Cardiac fibroblast (primary cell): ENCODE measurements at regions not wholly inside any gene's neighbourhood (a gene's known extent, or its start where the extent isn't known, plus 50 kb on each side); places are given as distances from the start of the nearest gene placed in this dataset.

ENCODE experiments used
- DNase-seq, 2 donors: peaks; one replicate each; pipeline versions ENCODE4 v3.0.0 to v3.0.0-alpha.2; 2010; ENCODE audit warnings: low read depth in 2 of 2
- H3K4me3 ChIP-seq, 2 donors: replicated peaks in 1 of 2; 1 replicate in 1 of 2; 2 replicates in 1 of 2; pipeline ENCODE4 v1.5.1; 2011; ENCODE audit warnings: low read depth in 2 of 2, low read length in 2 of 2, mild to moderate bottlenecking in 2 of 2, moderate library complexity in 1 of 2
- TF ChIP-seq, protein P1 (sequence below): IDR thresholded peaks from one replicate; pipeline ENCODE4 v1.5.1; 2011; ENCODE audit warnings: low read depth, mild to moderate bottlenecking, low read length, inconsistent platforms

DNA sequence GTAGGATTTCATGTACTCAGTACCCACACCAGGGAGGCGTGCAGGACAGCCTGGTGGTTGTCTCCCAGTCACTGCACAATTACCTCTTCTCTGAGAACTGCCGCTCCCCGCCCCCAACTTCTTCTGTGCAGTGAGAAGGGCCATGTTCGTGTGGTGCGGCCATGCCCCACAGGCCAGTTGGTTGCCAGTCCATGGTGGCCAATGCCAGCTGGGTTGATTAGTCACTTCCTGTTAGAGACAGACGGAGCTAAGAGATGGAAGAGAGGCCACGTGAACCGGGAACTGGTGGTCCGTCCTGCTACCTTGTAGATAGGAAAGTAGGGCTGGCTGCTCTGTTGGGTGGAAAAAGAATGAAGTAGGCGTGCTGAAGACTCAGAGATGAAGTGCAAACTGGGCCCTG is 206.5 kb downstream of the ABCC12 start:
- no peak for DNase-seq
- TF ChIP-seq, protein P1, sequence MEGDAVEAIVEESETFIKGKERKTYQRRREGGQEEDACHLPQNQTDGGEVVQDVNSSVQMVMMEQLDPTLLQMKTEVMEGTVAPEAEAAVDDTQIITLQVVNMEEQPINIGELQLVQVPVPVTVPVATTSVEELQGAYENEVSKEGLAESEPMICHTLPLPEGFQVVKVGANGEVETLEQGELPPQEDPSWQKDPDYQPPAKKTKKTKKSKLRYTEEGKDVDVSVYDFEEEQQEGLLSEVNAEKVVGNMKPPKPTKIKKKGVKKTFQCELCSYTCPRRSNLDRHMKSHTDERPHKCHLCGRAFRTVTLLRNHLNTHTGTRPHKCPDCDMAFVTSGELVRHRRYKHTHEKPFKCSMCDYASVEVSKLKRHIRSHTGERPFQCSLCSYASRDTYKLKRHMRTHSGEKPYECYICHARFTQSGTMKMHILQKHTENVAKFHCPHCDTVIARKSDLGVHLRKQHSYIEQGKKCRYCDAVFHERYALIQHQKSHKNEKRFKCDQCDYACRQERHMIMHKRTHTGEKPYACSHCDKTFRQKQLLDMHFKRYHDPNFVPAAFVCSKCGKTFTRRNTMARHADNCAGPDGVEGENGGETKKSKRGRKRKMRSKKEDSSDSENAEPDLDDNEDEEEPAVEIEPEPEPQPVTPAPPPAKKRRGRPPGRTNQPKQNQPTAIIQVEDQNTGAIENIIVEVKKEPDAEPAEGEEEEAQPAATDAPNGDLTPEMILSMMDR, result no peak
- H3K4me3 ChIP-seq, result no peak overlapping the region

DNA sequence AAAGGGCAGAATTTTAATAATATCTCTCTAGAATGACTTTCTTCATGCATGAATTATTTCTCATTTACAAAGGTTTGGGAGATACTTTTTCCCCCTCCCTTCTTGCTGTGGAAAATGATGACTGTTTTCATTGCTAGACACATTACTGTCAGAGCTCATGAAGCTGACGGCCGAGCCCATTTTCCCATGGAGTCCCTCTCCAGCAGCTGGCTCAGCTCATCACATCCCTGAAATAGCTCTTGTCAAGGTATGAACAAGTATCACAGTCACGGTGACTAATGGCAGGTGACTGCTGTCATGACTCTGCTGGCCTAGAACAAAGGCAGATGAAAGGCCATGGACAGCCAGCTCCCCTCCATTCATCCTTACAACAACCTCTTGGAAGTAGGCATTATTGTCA is 208.1 kb downstream of the ABCC12 start:
- H3K4me3 ChIP-seq, result no peak overlapping the region
- no peak for DNase-seq
- TF ChIP-seq, protein P1, result no peak

DNA sequence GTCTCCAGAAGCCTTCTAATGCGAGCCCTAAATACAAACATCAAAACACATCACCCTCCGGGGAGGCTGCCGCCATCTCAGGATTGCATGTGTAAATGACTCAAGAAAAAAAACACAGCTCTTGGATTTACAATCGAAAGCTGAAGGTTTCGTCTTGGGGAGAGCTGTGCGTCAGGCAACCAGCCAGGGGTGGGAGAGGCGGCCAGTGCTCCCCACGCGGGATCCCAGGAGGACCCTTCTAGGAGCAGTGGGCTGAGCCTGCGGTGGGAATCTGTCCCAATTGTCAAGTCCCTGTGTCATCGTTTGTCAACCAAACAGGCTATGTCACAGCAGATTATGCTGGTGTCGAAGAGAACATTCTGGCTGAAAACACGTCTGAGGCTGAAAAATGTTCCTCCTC is 209.7 kb downstream of the ABCC12 start:
- TF ChIP-seq, protein P1, result no peak
- peak in 1 of 2 donors; percentile 2 for DNase-seq
- no peak overlapping the region for H3K4me3 ChIP-seq

DNA sequence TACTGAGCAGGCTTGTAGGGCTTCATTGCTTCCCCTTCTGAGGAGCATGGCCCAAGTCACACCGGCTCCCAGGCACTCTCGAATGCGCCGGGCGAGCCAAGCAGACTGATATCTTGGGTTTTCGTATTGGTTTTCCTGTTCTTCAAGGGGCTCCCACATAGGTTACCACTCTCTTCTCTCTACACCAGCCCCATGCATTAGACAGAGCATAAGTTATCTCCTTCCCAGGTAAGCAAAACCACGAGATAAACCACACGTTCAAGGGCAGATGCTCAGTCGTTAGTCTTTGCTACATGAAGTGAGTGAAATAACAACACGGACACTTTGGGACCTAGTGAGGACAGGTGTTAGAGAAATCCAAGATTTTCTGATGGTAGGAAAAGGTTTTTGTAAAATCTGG is 211.2 kb downstream of the ABCC12 start:
- DNase-seq, result no peak
- TF ChIP-seq, protein P1, result no peak
- no peak overlapping the region for H3K4me3 ChIP-seq

DNA sequence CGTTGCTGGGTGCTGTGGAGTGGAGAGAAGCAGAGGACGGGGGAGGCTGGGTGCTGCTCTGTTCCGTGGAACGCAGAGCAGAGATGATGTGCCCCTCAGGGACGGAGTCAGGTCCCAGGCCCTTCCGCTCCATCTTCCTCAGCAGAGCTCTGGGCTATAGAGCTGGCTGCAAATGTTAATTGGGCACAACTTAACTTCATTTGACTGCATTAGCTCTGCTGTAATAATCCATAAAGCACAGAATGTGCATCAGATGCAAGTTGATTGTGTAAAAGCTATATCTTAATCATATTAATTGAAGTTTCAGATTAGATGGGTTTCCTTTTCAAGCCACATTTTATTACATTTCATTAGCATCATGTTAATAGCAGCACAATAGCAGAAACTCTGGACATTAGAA is 212.6 kb downstream of the ABCC12 start:
- TF ChIP-seq, protein P1, result no peak
- DNase-seq, result no peak
- no peak overlapping the region for H3K4me3 ChIP-seq

DNA sequence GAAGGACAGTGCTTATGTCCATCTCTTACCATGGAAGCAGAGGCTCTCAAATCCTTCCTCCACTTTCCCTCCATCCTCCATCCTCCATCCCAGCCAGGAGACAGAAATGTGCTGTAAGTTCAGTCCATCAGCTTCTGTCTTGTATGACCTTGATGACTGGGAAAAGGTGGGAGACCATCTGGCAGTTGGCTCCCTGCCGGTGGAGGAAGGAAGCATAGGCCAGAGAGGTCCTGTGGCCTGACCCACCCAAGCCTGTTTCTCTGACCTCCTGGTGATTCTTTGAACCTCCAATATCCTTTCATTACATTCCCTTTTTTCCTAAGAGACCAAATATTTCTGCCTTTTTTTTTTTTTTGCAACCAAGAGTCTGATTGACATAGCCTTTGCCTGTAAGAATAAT is 215.3 kb downstream of the ABCC12 start:
- H3K4me3 ChIP-seq, result no peak overlapping the region
- DNase-seq, result no peak
- TF ChIP-seq, protein P1, result no peak

DNA sequence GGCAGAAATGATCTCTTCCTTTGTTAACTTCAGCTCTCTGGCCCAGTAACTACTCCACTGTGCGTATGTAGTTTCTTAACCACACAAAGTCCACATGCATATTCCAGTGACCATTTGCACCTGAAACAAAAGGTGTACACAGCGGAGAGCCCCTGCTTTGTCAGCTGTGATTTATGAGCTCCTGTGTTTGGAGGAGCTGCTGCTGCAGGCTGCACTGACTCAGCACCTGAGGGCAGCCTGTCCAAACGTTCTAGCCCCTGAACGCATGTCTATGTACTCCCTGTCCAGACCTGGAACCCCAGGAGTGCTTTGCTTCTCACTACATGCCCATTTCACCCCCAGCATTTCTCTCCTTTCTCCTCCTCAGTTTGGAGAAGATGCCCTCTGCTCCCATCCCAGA is 216.1 kb downstream of the ABCC12 start:
- no peak for DNase-seq
- TF ChIP-seq, protein P1, result no peak
- no peak overlapping the region for H3K4me3 ChIP-seq
